Cardiac muscle cell (in vitro differentiated cells and primary cell): ENCODE measurements at regions not wholly inside any gene's neighbourhood (a gene's known extent, or its start where the extent isn't known, plus 50 kb on each side); places are given as distances from the start of the nearest gene placed in this dataset.

Source experiments
- DNase-seq, 2 donors: peaks; one replicate each; pipeline versions ENCODE4 v3.0.0 to v3.0.0-alpha.2; 2010 to 2017; ENCODE audit warnings: low read depth in 1 of 2, low spot score in 1 of 2
- H3K27ac ChIP-seq: fragments of 200-600 bp; sonication (generic); 2 replicates; pipeline ENCODE4 v1.5.1; 2016
- H3K27me3 ChIP-seq: fragments of 200-600 bp; sonication (generic); 2 replicates; pipeline ENCODE4 v1.6.0; 2016; ENCODE audit warnings: control low read depth
- H3K36me3 ChIP-seq: fragments of 200-600 bp; sonication (generic); 2 replicates; pipeline ENCODE4 v1.5.1; 2016; ENCODE audit warnings: control low read depth
- H3K4me1 ChIP-seq: fragments of 200-600 bp; sonication (generic); 2 replicates; pipeline ENCODE4 v1.8.1; 2017; ENCODE audit warnings: low read depth, mild to moderate bottlenecking, mixed run types
- H3K4me3 ChIP-seq: fragments of 200-600 bp; sonication (generic); 2 replicates; pipeline ENCODE4 v1.5.1; 2016; ENCODE audit warnings: mild to moderate bottlenecking
- H3K9me3 ChIP-seq: fragments of 200-600 bp; sonication (generic); 2 replicates; pipeline ENCODE4 v1.5.1; 2017; ENCODE audit warnings: low read depth, mild to moderate bottlenecking, control low read depth
- CTCF ChIP-seq: IDR thresholded peaks from 2 replicates; pipeline ENCODE4 v1.5.1; 2012; ENCODE audit warnings: low read depth, mild to moderate bottlenecking, low read length

GRCh38 chr5:98130261-98131035, 643.0 kb upstream of the RGMB start:
- Histone ChIP-seq H3K9me3 (no peaks in the 10 kb centered on the region), H3K27ac (no peak overlapping the region), H3K4me1 (no peaks in the 10 kb centered on the region), H3K27me3 (no peaks in the 10 kb centered on the region), H3K36me3 (no peaks in the 10 kb centered on the region), H3K4me3 (no peak overlapping the region)
- TF ChIP-seq CTCF: no peak
- DNase-seq: peak in 1 of 2 donors; percentile 15

- no peak for TF ChIP-seq CTCF
- DNase-seq: no peak
- H3K4me1 ChIP-seq: no peaks in the 10 kb centered on the region
- H3K27ac ChIP-seq: no peak overlapping the region
- H3K9me3 ChIP-seq: no peaks in the 10 kb centered on the region
- H3K36me3 ChIP-seq: no peaks in the 10 kb centered on the region
- no peak overlapping the region for H3K4me3 ChIP-seq
- no peaks in the 10 kb centered on the region for H3K27me3 ChIP-seq
These were observed 629.3 kb upstream of the RGMB start for GRCh38 chr5:98144116-98144515.

GRCh38 chr5:98144710-98145109, 628.8 kb upstream of the RGMB start:
- no peaks in the 10 kb centered on the region for H3K4me1 ChIP-seq
- H3K27me3 ChIP-seq: no peaks in the 10 kb centered on the region
- H3K4me3 ChIP-seq: no peak overlapping the region
- DNase-seq: no peak
- no peaks in the 10 kb centered on the region for H3K9me3 ChIP-seq
- H3K36me3 ChIP-seq: no peaks in the 10 kb centered on the region
- no peak for TF ChIP-seq CTCF
- no peak overlapping the region for H3K27ac ChIP-seq

GRCh38 chr5:98157368-98157767, 616.1 kb upstream of the RGMB start:
- TF ChIP-seq CTCF: peak; percentile 7
- Histone ChIP-seq H3K36me3 (no peaks in the 10 kb centered on the region), H3K4me3 (no peak overlapping the region), H3K27me3 (no peaks in the 10 kb centered on the region), H3K27ac (no peak overlapping the region), H3K4me1 (no peaks in the 10 kb centered on the region), H3K9me3 (no peaks in the 10 kb centered on the region)
- no peak for DNase-seq

- Histone ChIP-seq H3K27me3 (no peaks in the 10 kb centered on the region), H3K4me1 (no peaks in the 10 kb centered on the region), H3K4me3 (no peak overlapping the region), H3K27ac (no peak overlapping the region), H3K9me3 (no peaks in the 10 kb centered on the region), H3K36me3 (no peaks in the 10 kb centered on the region)
- DNase-seq: no peak
- no peak for TF ChIP-seq CTCF
These were observed 615.0 kb upstream of the RGMB start for GRCh38 chr5:98158440-98158839.
